ENCODE measurements at regions not wholly inside any gene's neighbourhood (a gene's known extent, or its start where the extent isn't known, plus 50 kb on each side); places are given as distances from the start of the nearest gene placed in this dataset.

DNA sequence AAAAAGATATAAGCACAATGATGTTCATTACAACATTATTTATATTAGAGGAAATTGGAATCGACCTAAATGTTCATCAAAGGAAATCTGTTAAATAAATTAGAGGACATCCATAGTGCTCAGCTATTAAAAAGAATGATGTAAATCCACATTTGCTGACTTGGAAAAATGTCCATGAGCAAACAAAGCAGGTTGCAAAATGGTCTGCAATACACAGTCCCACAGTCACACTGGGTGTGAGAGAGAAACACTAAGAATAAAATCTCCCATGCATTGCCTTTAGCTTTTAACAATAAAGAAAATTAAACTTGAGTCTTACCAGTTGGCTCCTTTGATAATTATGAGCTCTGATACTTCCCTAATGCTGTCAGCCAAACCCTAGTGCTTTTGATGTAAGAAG, 811.1 kb upstream of the SALL3 start:
- DNase-seq: no peak

DNA sequence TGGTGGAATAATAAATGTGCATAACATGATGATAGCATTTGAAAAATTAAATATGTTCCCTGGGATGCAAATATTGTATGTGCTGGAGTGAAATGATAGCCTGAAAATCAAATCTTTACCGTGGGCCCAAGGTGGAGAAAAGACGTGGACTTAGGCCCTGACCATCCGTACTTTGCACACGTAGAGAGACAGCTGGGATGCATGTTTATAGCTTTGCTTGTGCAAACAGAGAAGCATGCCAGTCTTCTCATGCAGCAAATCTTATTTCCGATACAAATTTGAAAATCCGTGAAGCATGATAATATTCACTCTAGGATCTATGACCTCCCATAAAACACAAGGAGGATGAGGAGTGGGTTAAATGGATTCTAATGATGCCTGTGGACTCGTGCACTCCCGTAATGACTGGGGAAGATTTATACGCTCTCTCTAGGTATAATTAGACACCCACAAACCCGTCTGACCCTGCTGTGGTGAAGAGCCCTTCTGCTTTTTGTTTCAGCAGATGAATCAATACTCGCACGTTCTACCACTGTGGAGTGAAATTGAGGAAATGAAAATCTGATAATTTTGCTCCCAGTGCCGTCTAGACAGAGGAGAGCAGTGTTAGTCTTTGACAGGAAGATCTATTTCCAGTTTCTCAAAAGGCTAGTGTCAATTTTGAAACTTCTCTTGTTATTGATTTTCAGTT, 810.3 kb upstream of the SALL3 start:
- DNase-seq: no peak

GRCh38 chr18:78171954-78172353, 807.7 kb upstream of the SALL3 start:
- DNase-seq: no peak

DNA sequence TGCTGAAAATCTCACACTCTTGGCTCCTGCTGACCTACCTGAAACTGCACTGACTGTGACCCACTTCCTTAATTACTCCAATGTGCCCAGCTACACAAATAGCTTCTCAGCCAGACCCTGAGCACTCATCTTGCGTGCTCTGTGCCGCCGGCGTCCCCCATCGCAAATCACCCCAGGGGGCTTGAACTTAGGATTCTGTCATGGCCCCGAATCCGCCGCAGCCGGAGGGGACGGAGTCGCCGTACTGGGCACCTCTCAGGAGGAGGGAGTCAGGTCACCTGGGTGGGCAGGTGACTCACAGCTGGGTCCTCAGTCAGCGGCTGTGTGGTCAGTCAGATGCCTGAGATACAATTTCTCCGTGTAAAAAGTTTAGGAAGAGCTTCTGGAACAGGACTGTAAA, 804.9 kb upstream of the SALL3 start:
- DNase-seq: no peak

- no peak for DNase-seq
Measured at GRCh38 chr18:78178812-78179211, 800.8 kb upstream of the SALL3 start.

GRCh38 chr18:78180741-78181140, 798.9 kb upstream of the SALL3 start:
- DNase-seq: no peak

- no peak for DNase-seq
Measured at GRCh38 chr18:78183815-78184214, 795.8 kb upstream of the SALL3 start.

- no peak for DNase-seq
Measured at GRCh38 chr18:78191276-78191675, 788.3 kb upstream of the SALL3 start.

DNA sequence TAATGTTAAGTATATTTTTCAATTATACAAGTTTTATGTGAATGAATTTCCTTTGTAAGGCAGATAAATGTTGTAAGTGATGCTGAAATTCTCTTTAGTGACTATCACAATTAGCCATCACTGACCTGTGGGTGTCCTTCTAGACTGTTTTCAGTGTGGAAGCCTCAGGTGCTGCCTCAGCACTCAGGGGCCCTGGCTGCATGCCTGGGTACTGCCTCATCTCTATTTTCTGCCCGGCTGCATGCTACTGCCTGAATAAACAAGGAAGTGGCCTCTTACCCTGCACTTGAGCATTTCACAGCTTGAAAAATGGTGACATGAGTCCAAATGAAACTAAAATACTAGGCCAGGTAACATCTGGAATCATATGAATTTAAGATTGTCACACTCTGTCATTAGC, 787.6 kb upstream of the SALL3 start:
- no peak for DNase-seq

DNA sequence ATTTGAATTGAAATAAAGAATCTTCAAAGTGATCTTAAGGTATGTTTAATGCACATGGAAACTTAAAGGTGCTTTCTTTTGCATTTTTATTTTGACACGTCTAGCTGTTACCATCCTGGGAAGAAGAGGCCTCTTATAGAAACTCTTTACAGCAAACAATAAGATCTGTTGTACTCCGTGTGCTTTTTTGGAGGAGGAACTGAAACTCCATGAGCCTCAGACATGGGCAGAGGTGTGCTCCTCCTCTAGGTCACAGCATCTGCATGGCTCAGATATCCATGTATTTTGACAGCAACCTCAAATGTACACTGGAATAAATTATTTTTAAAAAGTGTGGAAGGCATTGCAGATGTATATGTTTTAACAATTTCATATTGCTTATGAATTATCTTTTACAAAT, 783.3 kb upstream of the SALL3 start:
- DNase-seq: no peak

DNA sequence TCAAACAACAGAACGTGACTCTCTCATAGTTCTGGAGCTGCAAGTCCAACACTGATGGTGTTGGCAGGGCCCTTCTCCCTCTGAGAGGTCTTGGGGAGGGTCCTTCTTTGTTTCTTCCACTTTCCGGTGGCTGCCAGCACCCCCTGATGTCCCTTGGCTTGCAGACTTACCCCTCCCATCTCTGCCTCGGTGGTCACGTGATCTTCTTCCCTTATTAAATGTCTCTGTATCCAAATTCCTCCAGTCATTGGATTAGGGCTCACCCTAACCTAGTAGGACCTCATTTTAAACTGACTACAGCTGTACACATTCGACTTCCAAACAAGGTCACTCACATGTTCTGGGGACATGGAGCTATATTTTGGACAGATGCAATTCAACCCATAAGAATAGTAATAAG, 780.6 kb upstream of the SALL3 start:
- DNase-seq: no peak

DNA sequence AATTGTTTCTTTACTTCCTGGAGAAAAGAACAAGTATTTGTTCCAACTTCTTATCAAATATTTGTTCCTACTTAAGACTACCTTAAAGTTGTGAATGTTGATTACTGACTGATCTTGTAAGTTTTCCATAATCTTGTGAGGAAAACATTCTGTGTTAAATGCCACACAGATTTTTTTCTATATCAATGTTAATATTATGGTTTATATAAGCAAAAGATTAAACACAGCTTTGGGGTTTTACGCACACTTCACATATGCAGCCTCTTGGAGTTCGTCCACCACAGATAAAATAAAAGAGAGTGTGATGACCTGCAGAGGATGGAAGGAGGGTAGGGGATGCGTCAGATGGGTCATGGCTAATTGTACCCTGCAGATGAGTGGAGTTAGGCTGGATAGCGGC, 780.0 kb upstream of the SALL3 start:
- DNase-seq: no peak

- no peak for DNase-seq
Measured at GRCh38 chr18:78207942-78208341, 771.7 kb upstream of the SALL3 start.

DNA sequence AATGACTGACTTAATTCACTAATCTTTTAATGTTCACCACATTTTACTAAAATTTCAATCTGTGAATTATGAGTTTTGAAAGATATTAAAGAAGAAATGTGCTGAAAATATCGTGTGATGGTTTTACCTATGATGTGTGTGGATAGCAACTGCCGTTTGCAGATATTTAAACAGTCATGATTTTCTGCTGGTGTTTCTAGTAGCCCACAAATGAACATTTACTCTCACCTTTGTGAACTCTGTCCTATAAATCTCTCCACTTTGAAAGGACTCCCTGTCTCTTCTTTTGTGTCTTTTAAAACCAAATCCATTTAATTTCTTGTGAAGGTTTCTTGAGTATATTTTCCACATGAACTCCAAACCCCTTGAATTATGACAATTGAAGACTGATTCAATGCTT, 771.2 kb upstream of the SALL3 start:
- DNase-seq: no peak

GRCh38 chr18:78213361-78213994, 766.1 kb upstream of the SALL3 start:
- DNase-seq: no peak

GRCh38 chr18:78221496-78221895, 758.1 kb upstream of the SALL3 start:
- DNase-seq: no peak

GRCh38 chr18:78228974-78229373, 750.6 kb upstream of the SALL3 start:
- no peak for DNase-seq

DNA sequence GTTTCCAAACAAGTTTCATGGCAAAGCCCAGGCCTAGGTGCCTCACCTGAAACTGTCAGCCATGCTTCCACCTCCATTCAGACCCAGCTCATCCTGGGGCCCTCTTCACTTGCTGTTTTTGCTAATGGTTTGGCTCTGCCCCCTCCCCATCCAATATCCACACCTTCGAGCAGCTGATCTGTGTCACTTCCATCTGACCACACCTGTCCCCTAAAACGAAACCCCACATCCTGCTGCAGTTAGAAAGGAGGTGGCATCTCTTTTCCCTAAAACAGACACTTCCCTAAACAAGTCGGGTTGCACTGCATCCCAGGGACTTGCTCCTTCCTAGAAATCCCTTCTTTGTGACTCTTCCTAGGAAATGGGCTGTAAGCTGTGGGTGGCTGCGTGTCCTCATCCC, 748.7 kb upstream of the SALL3 start:
- DNase-seq: no peak

DNA sequence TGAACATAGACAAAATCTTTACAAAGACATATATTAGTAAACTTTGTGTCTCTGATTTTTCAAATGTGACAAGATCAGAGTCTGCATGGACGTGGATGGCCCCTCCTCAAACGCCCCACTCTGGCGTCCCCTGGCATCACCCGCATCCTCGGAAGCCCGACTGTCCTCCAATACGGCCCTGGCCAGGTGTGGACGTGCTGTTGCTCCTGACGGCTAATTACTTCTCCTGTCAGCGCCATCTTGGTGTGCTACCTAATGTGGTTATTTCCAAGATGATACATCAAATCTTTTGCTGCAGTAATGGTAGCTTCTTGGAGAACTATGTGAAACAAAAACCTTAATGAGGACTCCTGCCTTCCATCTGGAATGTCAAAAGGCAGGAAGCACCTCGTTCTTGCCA, 747.4 kb upstream of the SALL3 start:
- DNase-seq: no peak

DNA sequence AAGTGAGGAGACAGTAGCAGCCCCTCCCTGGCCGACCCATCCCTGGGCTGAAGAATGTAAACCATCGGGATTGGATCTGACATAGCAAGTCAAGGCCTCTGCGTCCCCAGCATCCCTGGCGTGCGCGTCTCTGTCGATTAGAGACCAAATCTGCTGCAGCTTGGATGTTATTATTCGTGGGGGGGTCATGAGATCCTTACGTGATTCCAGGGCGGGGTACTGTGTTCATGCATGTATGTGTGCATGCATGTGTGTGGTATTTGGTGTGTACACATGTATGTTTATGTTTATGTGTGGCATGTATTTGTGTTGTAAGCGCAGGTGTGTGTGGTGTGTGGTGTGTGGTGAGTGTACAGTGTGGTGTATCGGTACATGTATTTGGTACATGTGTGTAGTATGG, 741.8 kb upstream of the SALL3 start:
- DNase-seq: no peak

DNA sequence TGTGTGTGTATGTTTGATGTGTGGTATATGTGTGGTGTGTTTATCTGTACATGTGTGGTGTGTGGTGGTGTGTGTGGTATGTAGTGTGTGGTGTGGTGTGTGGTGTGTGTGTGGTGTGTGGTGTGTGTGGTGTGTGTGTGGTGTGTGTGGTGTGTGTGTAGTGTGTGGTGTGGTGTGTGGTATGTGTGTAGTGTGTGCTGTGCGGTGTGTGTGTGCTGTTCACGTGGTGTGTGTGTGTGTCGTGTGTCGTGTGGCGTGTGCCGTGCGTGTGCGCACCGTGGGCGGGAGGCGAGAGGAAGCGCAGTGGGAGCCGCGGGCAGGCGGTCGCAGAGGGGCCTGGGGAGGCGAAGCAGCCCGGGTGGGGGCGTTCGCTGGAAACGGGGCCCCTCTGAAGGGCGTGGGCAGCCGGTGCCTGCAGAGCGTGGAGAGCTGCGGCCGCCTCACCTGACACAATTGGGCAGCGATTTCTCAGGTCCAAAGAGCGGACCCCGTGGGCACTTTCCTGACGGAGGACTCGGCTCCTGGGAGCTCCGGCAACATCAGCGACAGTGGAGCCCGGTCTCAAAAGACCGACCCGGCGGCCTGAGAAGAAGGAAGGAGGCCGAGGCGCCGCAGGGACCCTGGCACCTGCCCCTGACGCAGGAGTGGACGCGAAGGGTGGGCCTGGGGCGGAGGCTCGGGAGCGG, 741.1 kb upstream of the SALL3 start:
- DNase-seq: no peak

- no peak for DNase-seq
Measured at GRCh38 chr18:78239090-78239457, 740.5 kb upstream of the SALL3 start.

DNA sequence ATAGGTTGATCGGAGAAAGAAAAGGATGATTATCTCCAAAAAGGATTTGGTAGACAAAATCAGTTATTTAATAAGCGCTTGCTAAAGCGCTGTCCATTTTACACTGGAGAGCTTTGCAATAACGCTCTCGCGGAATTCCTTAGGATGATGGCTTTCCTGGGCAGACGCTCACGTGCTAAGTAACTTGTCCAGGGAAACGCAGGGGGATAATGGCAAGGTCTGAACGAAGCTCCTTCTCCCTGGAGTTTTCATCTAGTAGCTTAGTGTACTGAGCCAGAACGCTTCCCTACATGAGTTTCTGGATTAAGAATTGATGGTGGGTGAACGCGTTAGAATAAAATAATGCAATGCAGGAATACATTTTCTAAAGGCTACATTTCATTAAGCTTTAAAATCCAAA, 739.5 kb upstream of the SALL3 start:
- no peak for DNase-seq

DNA sequence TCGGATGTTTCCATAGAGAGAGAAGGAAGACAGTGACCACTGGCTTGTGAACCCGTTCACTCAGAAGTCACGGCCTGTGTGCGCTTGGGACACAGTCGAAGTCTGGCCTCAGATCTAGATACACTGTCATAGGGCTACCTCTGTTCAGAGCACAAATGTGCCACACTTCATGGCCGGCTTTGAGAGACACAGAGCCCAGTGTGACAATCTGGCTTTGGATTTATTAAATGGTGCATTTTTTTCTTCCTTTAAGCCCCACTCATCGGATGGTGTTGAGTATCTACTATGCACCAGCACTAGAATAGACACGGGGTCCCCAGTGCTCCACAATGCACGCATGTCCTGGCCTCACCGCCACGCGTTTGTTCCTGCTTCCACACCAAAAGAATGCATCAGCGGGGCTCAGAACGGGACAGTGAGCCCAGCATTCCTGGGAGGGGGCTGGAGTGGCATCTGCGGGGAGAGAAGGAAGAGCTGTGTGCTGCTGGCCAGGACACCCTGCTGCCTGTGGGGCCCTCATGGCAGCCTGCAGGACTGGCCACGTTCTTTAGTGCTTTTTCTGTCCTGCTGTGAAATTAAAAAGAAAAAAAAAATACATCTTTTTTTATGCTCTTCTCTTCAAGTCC, 738.9 kb upstream of the SALL3 start:
- no peak for DNase-seq

All from CD4-positive, alpha-beta T cell treated with Interleukin-15 for 1 hour (primary cell).